ENCODE measurements at regions not wholly inside any gene's neighbourhood (a gene's known extent, or its start where the extent isn't known, plus 50 kb on each side); places are given as distances from the start of the nearest gene placed in this dataset.

GRCh38 chr1:37107153-37107907 is 73.0 kb upstream of the GRIK3 start:
- Histone ChIP-seq H3K9ac (ENCODE audit: low read length) (no peak overlapping the region), H3K27me3 (ENCODE audit: insufficient read depth, low read length) (peaks cover 56% of the 10 kb centered on the region), H4K20me1 (ENCODE audit: insufficient read depth) (no peaks in the 10 kb centered on the region), H3K4me2 (ENCODE audit: low read length) (no peak overlapping the region), H3K4me1 (ENCODE audit: control insufficient read depth in 1 of 2, insufficient read depth in 2 of 2, low read length in 2 of 2) (no peaks in the 10 kb centered on the region), H3K4me3 (replicated peaks in 1 of 2; ENCODE audit: low read depth in 1 of 2, low read length in 2 of 2) (no peak overlapping the region), H3K36me3 (ENCODE audit: control insufficient read depth in 1 of 2, insufficient read depth in 2 of 2, low read length in 2 of 2) (no peaks in the 10 kb centered on the region), H3K9me2 (ENCODE audit: insufficient read depth) (no peaks in the 10 kb centered on the region), H3K9me3 (ENCODE audit: control insufficient read depth in 1 of 2, insufficient read depth in 1 of 2, low read depth in 1 of 2, low read length in 2 of 2) (no peaks in the 10 kb centered on the region), H2AFZ (ENCODE audit: low read depth, low read length, poor library complexity, severe bottlenecking) (no peak overlapping the region), H3K27ac (ENCODE audit: low read depth, low read length) (no peak overlapping the region), H3K79me2 (ENCODE audit: insufficient read depth, low read length) (no peaks in the 10 kb centered on the region)
- ChIA-PET CTCF (no interaction called here), RAD21 (ENCODE audit: low non-redundant PET in 1 of 2, low total read pairs in 2 of 2, uncharacterized antibody in 2 of 2, unreplicated experiment in 2 of 2) (no interaction called here), POLR2A (no interaction called here)
- intact Hi-C loops (cut with micrococcal nuclease) = no loop called here
- DNase-seq (ENCODE audit: low read depth, low spot score) (no peak), ATAC-seq (no peak)
- no TSS peak for BruUV-seq (replicated peaks)
- TF ChIP-seq ATF3 (IDR thresholded peaks at IDR 0.05) (no peak), POLR2A (IDR thresholded peaks at IDR 0.05; ENCODE audit: borderline replicate concordance, extremely low read depth, insufficient read depth, insufficient read length) (no peak), CBX3 (IDR thresholded peaks at IDR 0.05; ENCODE audit: low read depth) (no peak), CTCF (IDR thresholded peaks at IDR 0.05 in 2 of 3, conservative IDR thresholded peaks at IDR 0.05 in 1 of 3; ENCODE audit: borderline replicate concordance in 1 of 3, insufficient read depth in 1 of 3, low read depth in 2 of 3, low read length in 2 of 3) (no peak), ZBTB33 (IDR thresholded peaks at IDR 0.05; ENCODE audit: extremely low read depth, insufficient replicate concordance, low read length) (no peak), EZH2phosphoT487 (IDR thresholded peaks at IDR 0.05; ENCODE audit: borderline replicate concordance) (no peak), FOSL1 (IDR thresholded peaks at IDR 0.05; ENCODE audit: low read depth) (no peak), SRF (IDR thresholded peaks at IDR 0.05; ENCODE audit: low read depth) (no peak), MAX (IDR thresholded peaks at IDR 0.05) (no peak), POLR2AphosphoS5 (IDR thresholded peaks at IDR 0.05; ENCODE audit: low read depth, low read length) (no peak), JUND (IDR thresholded peaks at IDR 0.05) (no peak), ZFX (IDR thresholded peaks at IDR 0.05) (no peak), TCF7L2 (IDR thresholded peaks at IDR 0.05; ENCODE audit: borderline replicate concordance, extremely low read depth, insufficient read depth, insufficient read length) (no peak), EZH2 (IDR thresholded peaks at IDR 0.05) (no peak), YY1 (IDR thresholded peaks at IDR 0.05; ENCODE audit: extremely low read depth, insufficient replicate concordance, low read depth, low read length) (no peak), ZNF274 (IDR thresholded peaks at IDR 0.05; ENCODE audit: low read depth, low read length) (no peak), SP1 (IDR thresholded peaks at IDR 0.05; ENCODE audit: low read depth) (no peak), EGR1 (IDR thresholded peaks at IDR 0.05; ENCODE audit: low read depth) (no peak)

Measured in HCT116 (cell line).